GM18499 (cell line): ENCODE measurements at regions not wholly inside any gene's neighbourhood (a gene's known extent, or its start where the extent isn't known, plus 50 kb on each side); places are given as distances from the start of the nearest gene placed in this dataset.

ENCODE experiments used
- ATAC-seq: cut with Tn5 transposase; IDR thresholded peaks from one replicate; pipeline ENCODE4 v1.9.1; 2021; ENCODE audit warnings: moderate number of reproducible peaks; ENCODE audit not compliant: insufficient read depth, unreplicated experiment

DNA sequence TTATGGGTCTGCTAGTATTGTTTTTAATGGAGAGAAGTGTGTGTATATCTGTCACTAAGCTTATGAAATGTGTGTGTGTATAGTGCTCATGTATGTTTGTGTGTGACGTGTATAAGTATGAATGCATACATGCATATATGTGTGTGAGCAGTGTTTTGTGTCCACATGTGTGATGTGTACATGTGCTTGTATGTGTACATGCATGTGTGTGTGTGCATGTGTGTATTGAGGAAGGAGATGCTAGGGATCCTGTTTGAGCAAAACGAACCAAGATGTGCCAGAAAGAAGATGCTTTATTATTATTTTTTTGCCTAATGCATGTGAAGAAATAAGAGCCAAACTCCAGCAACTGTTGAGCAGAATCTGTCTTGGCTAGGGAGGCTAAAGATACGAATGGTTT lies 301.3 kb upstream of the SKOR2 start:
- no peak for ATAC-seq

GRCh38 chr18:47550611-47551010 lies 299.2 kb upstream of the SKOR2 start:
- no peak for ATAC-seq

DNA sequence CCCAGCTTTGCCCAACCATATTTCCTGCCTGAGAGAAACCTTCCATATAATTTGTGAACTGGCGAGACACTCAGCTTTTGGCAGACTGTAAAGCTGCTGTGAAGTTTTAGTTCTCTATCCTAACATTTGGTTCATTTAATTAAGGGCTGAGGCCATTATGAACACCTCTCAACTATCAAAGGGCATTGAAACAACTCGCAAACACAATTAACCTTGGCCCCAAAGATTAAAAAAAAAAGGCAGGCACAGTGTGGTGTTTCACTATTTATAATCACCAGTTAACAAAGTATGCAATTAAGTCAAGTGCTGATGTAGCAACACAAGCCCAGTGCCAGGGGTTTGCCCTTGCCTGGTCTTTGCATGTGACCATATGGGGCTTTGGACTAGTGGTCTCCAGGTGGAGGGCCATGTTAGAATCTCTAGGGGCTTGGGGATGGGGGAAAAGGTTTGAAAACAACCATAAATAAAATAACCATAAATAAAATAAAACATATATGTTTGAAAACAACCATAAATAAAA lies 297.6 kb upstream of the SKOR2 start:
- ATAC-seq: no peak

DNA sequence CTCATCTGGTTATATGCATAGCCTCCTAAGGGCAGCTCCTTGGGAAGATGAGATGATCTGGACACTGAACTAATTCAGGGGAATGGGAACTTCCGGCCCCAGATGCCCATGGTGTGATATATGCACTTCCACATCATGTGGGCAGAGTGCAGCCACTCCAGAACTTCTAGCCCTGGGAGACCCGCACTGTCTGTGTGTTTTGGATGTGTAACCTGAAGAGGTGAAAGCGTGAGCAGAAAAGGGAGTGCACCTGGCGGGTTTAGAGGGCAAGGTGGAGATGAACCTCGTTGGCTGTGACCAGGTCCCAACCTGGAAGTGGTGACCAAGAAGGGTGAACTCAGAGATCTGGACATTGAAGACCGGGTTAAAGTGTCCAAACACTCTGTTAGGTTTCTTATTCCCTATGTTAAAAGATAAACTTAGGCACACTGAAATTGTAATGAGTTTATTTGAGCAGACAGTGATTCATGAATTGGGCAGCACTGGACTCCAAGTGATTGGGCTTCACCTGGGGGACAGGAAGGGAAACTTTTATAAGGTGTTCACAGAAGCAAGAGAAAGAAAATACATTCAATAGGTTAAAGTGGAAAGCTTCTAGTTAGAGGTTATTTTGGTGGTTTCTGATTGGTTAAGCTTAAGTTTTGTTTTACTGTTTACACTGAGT lies 296.2 kb upstream of the SKOR2 start:
- ATAC-seq: no peak

GRCh38 chr18:47545613-47546012 lies 294.2 kb upstream of the SKOR2 start:
- ATAC-seq: no peak

DNA sequence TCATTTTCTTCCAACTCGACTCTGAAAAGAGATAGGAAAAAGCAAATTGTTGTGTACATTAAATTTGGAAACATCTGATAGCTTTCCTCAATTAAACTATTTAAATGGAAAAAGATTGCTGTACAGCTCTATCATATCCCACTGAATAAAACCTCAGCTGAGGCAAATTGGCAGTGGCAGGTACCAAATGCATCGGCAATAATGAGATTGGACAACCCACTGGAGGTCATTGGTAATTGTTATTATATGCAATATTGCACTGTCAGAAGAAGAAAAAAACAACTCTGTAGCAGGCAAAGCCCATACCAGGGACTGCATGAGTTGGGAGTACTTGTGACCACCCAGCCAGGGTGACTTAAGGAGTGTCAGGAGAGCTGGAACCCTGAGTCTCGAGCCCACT lies 291.6 kb upstream of the SKOR2 start:
- no peak for ATAC-seq

- ATAC-seq: no peak
Observed at GRCh38 chr18:47542551-47542950, 291.1 kb upstream of the SKOR2 start.

DNA sequence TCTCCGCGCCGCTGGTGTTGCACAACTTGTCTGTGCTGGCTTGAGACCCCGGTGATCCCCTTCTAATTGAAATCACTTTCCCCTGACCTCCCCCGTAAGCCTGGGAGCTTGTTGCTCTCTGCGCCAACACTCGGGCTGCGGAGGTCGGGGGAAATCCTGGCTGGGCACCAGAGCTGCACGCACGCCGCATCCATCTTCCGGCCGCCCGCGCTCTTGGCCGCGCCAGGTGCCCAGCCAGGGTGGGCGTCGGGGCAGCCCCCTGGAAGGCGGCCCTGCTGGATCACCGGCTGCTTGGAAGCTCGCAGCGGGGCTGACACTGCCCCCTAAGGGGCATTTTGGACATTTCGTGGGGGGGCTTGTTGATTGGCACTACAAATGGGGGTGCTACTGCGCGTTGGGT lies 280.3 kb upstream of the SKOR2 start:
- ATAC-seq: no peak

- ATAC-seq: no peak
Observed at GRCh38 chr18:47530695-47531094, 279.2 kb upstream of the SKOR2 start.

- no peak for ATAC-seq
Observed at GRCh38 chr18:47528343-47528742, 276.9 kb upstream of the SKOR2 start.

GRCh38 chr18:47526147-47526546 lies 274.7 kb upstream of the SKOR2 start:
- ATAC-seq: no peak

- no peak for ATAC-seq
Observed at GRCh38 chr18:47522359-47522758, 270.9 kb upstream of the SKOR2 start.

GRCh38 chr18:47520263-47520662 lies 268.8 kb upstream of the SKOR2 start:
- ATAC-seq: no peak

GRCh38 chr18:47519706-47520105 lies 268.2 kb upstream of the SKOR2 start:
- no peak for ATAC-seq

- ATAC-seq: no peak
Observed at GRCh38 chr18:47519277-47519676, 267.8 kb upstream of the SKOR2 start.

DNA sequence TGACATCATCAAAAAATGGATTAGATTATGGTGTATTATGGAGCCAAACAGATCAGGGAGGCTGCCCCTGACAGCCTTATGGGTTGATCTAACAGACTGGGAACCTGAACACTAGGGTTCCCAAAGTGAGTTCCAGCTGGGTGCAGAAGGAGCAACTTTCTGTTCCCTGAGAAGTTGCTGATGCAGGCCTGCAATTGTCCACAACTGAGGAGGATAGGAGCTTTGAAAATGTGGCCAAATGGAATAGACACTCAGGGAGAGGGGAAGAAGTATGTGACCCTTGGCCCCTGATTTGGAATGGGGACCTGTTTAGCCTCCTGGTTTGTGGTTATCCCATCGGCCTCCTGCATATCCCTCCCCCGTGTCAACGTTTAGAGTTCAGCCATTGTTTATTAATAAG lies 262.2 kb upstream of the SKOR2 start:
- no peak for ATAC-seq

- no peak for ATAC-seq
Observed at GRCh38 chr18:47512726-47513435, 261.4 kb upstream of the SKOR2 start.

- ATAC-seq: no peak
Observed at GRCh38 chr18:47512056-47512455, 260.6 kb upstream of the SKOR2 start.

- ATAC-seq: no peak
Observed at GRCh38 chr18:47510831-47511230, 259.4 kb upstream of the SKOR2 start.

- no peak for ATAC-seq
Observed at GRCh38 chr18:47507651-47508050, 256.2 kb upstream of the SKOR2 start.

GRCh38 chr18:47506897-47507296 lies 255.4 kb upstream of the SKOR2 start:
- ATAC-seq: no peak

GRCh38 chr18:47501946-47502345 lies 250.5 kb upstream of the SKOR2 start:
- no peak for ATAC-seq
